SHP77 treated with DMSO at 0.1 percent for 48 hours (cell line): ENCODE measurements at regions not wholly inside any gene's neighbourhood (a gene's known extent, or its start where the extent isn't known, plus 50 kb on each side); places are given as distances from the start of the nearest gene placed in this dataset.

Source experiments
- DNase-seq: peaks from one replicate; lab custom pipeline; 2025; lab: John Stamatoyannopoulos, UW

- DNase-seq = no peak
Observed at GRCh38 chr20:11281768-11282167, 608.0 kb upstream of the JAG1 start.

GRCh38 chr20:11287126-11287525, 613.3 kb upstream of the JAG1 start:
- DNase-seq = no peak

GRCh38 chr20:11296221-11296620, 621.5 kb upstream of the BTBD3 start:
- no peak for DNase-seq

GRCh38 chr20:11296951-11297350, 620.7 kb upstream of the BTBD3 start:
- no peak for DNase-seq

- DNase-seq = no peak
Observed at GRCh38 chr20:11301699-11302098, 616.0 kb upstream of the BTBD3 start.

GRCh38 chr20:11302436-11302835, 615.3 kb upstream of the BTBD3 start:
- DNase-seq = no peak

- DNase-seq = no peak
Observed at GRCh38 chr20:11304795-11305194, 612.9 kb upstream of the BTBD3 start.

GRCh38 chr20:11305406-11305805, 612.3 kb upstream of the BTBD3 start:
- DNase-seq = no peak

- no peak for DNase-seq
Observed at GRCh38 chr20:11311659-11312224, 606.0 kb upstream of the BTBD3 start.

- DNase-seq = no peak
Observed at GRCh38 chr20:11315525-11315924, 602.2 kb upstream of the BTBD3 start.

- no peak for DNase-seq
Observed at GRCh38 chr20:11316244-11316643, 601.4 kb upstream of the BTBD3 start.

GRCh38 chr20:11320033-11320432, 597.7 kb upstream of the BTBD3 start:
- no peak for DNase-seq

- no peak for DNase-seq
Observed at GRCh38 chr20:11323816-11324215, 593.9 kb upstream of the BTBD3 start.

- DNase-seq = no peak
Observed at GRCh38 chr20:11324990-11325389, 592.7 kb upstream of the BTBD3 start.

- no peak for DNase-seq
Observed at GRCh38 chr20:11328839-11329238, 588.9 kb upstream of the BTBD3 start.

GRCh38 chr20:11329271-11329670, 588.4 kb upstream of the BTBD3 start:
- no peak for DNase-seq

GRCh38 chr20:11331096-11331495, 586.6 kb upstream of the BTBD3 start:
- no peak for DNase-seq

- DNase-seq = no peak
Observed at GRCh38 chr20:11332381-11332780, 585.3 kb upstream of the BTBD3 start.

GRCh38 chr20:11333634-11334033, 584.1 kb upstream of the BTBD3 start:
- no peak for DNase-seq

- no peak for DNase-seq
Observed at GRCh38 chr20:11337361-11338130, 580.1 kb upstream of the BTBD3 start.

- DNase-seq = no peak
Observed at GRCh38 chr20:11338496-11339306, 579.0 kb upstream of the BTBD3 start.

GRCh38 chr20:11344939-11345338, 572.8 kb upstream of the BTBD3 start:
- DNase-seq = no peak

- no peak for DNase-seq
Observed at GRCh38 chr20:11347738-11348137, 570.0 kb upstream of the BTBD3 start.
